Tongue (tissue), 1 donor: ENCODE measurements at regions not wholly inside any gene's neighbourhood (a gene's known extent, or its start where the extent isn't known, plus 50 kb on each side); places are given as distances from the start of the nearest gene placed in this dataset.
"Not testable (repeated sequence)": the region's sequence is repeated elsewhere in the genome, so short reads cannot be mapped to it uniquely, and the experiment has no call there.

Experiments used
- DNase-seq: peaks from one replicate; pipeline ENCODE4 v3.0.0-alpha.2; 2015

DNA sequence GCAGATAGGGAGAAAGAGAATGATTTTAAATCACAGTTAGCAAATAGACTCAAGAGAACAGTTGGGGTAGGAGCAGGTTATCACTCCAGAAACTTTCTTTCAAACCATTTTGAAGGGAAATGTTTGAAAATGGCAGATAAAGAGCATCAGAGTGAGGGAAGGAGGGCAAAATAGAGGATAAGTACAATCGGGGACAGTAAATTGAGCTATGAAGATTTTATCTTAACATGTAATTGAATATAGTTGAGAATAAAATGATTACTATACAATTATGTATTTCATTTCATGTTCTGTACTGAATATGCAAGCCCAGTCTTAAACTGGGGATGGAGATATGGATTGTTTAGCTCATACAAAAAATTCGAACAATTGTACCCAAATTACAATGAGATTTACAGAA, 54.0 kb downstream of the MAP10 start:
- DNase-seq: no peak

DNA sequence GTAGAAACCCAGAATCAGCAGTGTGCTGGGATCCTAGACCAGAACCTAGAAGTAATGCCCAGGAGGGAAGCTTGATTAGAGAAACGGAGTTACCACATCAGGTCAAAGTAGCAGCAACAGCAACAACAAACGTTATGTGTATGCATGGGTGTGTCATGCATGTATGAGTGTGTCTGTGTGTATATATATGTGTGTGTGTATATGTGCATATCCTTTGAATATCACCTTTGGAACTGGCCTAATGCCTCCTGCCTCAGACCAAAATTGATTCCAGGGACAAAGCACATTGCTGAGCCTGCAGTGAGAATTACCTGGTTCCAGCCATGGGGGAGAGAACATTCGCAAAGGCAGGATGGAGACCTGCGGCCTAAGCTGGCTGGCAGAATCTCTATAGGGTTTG, 55.9 kb downstream of the MAP10 start:
- DNase-seq: no peak

DNA sequence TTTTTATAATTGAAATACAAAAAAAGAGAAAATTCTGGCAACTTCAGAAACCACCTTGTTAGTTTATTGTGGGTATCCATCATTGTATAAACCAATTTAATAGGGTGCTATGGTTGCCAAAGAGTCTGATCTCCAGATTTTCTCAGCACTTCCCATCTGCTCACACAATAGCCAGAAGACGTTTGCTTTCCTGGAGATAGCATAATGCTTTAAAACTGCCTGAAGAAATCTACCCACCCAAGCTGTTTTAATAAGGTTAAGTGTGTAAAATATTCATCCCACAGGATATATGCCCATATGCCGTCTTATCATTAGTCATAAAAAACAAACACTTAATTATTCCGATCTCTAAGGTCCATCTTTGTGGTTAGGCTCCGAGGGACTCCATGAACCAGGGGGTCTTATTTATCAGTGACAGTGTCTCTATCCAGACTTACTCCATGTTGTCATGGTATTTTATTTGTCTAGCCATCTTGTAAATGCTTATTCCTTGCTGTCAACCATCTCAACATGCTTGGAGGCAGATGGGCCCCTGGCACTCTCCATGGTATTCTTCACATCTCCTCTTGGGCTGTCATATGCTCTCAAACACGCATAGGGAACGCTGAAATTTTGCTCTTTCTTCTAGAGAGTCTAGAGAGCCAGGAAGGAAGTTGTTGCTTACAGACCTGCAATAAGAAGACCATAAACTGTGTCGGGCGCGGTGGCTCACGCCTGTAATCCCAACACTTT, 58.5 kb downstream of the MAP10 start:
- no peak for DNase-seq

- DNase-seq: no peak
Observed at GRCh38 chr1:232865102-232865931, 60.1 kb downstream of the MAP10 start.

DNA sequence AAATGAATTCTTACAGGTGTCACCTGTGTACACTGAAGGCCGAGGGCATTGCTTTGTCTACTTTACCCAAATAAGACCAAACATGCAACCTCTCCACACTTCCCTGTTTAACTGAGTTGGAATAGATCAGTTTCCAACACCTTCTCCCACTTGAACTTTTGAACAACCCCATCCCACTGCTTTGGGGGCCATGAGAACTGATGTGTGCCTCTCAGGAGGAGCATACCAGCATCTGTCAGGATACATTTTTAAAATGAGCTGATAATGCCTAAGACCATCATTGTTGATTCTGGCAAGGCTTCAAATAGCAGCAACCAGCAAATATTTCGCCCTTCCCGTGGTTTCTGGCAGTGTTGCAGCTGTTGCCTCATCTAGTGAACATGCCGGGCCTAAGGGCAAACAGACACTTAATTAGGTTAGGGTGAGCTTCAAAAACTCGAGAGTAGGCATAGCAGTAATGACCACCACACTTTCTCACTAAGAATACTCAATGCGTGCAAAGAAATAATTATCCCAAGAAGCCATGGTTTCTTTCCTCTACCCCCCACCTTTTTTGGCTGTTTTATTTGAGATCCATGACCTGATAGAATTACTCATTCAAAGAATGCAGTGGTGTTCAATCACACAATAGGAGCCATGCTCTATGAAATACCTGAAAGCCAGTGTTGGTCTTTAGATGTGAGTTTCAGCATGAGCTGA, 63.7 kb downstream of the MAP10 start:
- DNase-seq: peak; percentile 30

- not testable (repeated sequence) for DNase-seq
Observed at GRCh38 chr1:232871291-232871969, 66.2 kb downstream of the MAP10 start.

- DNase-seq: no peak
Observed at GRCh38 chr1:232872284-232872683, 67.1 kb downstream of the MAP10 start.

DNA sequence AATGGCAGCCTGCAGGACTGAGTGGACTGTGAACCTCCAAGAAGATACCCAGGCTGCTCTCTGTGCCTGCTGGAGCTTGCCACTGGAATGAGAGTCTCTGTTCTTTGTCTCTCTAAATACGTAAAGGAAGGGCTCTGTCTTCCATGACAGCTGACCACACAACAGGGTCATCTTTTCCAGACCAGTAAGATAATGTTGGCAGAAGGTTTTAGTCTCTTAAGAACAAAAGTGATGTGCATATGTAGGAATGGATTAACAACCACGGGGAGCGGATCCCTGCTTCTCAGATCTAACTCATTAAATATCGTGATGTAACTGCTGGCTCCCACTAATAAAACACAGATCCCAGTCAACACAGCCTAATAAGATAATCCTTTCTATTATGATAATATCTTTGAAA, 67.5 kb downstream of the MAP10 start:
- DNase-seq: no peak

DNA sequence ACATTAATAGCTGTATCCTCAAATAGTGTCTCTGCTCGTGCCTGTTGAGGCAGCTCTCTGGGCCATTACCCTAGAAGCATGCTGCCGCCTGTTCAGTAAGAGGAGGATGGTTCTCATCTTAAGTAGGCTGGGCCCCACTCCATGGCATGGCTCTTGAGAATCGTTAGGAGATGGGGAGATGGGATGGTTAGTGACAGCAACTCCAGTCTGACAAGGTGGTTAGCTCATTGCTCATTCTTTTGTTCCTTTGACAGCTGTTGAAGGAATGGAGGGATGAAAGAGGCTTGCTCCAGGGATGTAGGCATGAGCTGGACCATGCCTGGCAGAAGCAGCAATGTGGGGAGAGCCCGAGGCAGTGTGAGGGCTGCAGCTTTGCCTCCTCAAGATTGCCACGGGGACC, 68.2 kb downstream of the MAP10 start:
- no peak for DNase-seq

DNA sequence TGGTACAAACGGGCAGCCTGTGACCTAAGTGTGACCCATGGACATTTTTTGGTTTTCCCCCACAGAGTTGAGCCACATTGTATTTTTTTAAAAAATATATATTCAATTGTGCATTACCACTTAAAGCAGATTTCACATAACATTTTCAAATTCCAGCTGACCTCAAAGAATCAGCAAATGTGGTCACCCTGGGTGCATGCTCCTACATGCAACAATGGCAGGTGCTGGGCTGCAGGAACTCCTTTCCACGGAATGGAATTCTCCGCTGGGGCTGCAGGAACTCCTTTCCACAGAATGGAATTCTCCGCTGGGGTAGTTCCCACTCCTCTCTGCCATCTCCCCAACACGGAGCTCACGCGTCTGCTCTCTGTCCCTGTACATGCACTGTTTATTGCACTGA, 68.7 kb downstream of the MAP10 start:
- no peak for DNase-seq

DNA sequence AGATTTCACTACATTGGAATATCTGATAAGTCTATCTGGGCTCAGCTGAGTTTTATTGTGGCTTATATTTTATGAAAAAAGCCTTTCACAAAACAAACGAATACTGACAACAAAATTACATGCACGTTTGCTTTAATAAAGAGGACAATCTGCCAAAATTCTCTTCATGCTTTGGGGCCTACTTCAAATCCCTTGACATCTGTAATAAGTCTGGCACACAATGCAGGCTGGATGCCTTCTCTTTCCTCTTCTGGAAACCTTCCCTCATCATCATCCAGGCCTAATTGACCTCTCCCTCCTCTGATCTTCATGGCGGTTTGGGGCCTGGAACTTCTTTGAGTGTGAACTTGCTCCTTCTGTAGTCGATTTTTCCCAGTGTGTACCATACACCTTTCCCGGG, 70.3 kb downstream of the MAP10 start:
- DNase-seq: no peak

- no peak for DNase-seq
Observed at GRCh38 chr1:232876506-232877364, 71.5 kb downstream of the MAP10 start.

DNA sequence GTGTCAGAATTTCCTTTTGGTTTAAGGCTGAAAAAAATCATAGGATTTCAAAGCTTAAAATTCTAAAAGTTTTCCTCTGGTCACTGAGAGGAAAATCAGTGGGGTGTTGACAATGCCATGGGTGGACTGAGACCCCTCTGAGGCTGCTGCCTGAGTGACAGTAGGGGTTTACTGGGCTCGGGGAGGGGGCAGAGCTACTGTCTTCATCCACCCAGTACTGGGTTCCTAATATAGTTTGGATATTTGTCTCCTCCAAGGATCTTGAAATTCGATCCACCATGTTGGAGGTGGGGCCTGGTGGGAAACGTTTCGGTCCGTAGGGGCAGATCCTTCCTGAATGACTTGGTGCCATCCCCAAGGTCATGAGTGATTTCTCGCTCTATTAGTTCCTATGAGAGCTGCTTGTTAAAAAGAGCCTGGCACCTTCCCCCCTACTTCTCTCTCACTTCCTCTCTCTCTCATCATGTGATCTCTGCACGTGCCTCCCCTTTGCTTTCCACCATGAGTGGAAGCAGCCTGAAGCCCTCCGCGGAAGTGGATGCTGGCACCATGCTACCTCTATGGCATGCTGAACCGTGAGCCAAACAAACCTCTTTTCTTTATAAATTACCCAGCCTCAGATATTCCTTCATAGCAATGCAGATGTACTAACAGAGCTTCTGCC, 72.3 kb downstream of the MAP10 start:
- no peak for DNase-seq

DNA sequence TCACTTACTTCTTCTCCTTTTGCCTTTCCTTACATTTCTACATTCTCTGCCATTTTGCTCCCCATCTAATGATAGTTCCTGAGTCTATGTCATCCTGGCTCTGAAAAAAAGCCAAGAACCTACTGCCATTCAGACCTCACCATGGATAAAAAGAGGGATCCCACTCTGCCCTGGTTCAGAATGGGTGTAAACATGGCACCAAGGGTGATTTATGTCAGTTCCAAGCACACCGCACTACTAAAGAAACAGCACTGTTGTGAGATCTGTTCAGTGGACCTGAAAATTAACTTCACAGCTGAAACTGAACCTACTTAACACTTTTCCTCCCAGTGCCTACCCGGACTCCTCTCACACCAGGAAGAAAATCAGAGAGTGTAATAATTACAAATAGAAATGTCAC, 72.3 kb upstream of the NTPCR start:
- no peak for DNase-seq

DNA sequence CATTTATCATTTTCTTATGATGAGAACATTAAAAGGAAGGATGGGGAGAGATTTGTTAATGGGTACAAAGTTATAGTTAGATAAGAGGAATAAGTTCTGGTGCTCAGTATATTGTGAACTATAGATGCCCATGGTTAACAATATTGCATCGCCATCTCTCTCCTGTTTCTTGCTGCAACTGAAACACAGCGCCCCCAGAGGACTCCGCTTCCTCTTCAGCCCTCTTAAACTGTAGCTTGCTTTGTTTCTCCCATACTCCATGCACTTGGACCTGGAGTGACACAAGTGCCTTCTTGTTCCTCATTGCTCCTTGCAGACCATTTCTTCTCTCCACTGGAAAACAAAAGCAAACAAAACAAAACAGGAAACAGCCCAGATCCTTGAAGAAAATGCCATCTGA, 70.1 kb upstream of the NTPCR start:
- peak; percentile 22 for DNase-seq

DNA sequence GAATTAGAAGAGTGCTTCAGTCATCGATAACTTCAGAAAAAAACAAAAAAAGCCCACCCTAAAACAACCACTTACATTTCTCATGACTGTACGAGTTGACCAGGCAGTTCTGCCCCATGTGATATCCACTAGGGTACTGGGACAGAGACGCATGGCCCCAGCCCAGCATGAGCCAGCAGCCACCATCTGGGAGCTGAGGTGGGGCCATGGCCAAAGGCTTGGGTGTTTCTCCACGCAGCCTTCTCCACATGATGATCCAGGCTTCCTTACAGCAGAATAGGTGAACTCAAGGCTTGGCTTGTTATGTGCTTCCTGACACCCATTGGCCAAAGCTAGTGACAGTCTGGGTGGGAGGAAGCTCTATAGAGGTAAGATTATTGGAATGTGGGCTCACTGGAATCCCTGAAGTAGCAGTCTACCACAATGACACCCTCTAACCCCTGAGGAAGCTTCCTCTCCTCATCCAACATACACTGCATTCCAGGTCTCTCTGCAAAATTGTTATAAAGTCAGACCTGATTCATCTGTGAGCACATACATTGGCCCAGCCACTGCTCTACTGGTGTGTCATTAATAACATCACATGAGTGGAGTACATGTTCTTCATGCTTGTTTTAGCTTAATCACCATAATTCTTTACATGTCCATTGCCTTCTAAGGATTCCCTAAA, 66.3 kb upstream of the NTPCR start:
- no peak for DNase-seq

DNA sequence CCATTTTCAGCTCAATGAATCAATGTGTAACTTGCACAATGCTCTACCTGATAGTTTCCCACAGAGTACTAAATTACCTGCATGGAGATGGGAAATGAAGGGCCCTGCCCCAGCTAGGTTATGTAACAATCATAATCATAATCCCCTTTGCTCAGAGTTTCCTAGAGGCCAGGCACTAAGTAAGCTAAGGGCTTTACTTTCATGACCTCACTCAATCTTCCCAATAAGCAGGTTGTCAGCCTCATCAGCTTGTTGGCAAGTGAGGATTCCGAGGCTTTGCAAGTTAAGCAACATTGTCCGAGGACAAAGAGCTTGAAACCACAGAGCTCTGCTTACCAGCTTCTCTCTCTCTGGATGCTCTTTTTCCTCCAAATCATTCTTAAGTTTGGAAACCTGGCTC, 64.1 kb upstream of the NTPCR start:
- no peak for DNase-seq

DNA sequence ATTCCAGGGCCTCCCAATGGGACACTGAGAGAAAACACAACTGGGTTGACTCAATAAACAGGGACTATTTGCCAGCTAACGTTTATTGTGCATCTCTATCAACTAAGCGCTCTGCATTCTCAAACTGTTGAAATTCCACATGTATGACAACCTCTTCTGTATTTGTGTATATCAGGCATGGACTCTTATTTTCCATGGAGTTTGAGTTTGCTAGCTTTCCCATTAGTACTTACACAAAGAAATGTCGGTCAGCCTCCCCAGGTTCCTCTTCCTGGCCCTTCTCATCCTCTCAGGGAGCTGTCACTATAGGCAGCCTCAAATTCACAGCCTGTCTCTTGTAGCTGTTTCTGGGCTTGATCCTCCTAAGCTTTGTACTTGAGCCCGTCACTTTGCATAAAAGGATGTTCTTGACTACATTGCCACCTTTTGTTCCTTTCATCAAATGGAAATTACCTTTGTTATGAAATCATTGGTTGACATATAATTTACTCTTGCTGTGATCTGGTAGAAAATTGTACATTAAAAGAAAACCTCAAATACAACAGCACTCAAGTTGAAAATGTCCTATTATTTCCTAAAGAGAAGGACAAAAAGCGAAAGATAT, 60.0 kb upstream of the NTPCR start:
- no peak for DNase-seq

DNA sequence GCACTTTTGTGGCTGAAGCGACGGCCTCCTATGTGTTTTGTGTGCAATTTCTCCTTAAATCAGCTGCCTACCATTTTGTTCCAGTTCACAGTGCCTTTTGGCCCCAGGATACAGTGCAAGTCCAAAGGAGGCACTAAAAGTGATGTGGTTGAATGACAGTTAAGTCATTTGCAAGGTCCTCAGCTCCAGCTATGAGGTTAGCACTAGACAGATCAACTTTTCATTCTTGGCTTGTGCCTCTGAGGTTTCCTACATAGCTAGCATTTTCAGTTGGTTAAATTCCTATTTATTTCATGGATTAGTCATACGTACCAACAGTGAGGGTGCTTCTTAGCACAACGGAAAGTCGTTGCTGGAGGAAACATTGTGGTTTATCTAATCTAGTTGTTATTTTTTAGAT, 59.3 kb upstream of the NTPCR start:
- DNase-seq: no peak
